ENCODE measurements at regions not wholly inside any gene's neighbourhood (a gene's known extent, or its start where the extent isn't known, plus 50 kb on each side); places are given as distances from the start of the nearest gene placed in this dataset.

- peak; percentile 73 for DNase-seq
Measured at GRCh38 chr13:33953203-33953602, 135.3 kb downstream of the RFC3 start.

- peak; percentile 22 for DNase-seq
Measured at GRCh38 chr13:33953781-33954180, 135.8 kb downstream of the RFC3 start.

GRCh38 chr13:33956346-33956745 is 138.4 kb downstream of the RFC3 start:
- DNase-seq = peak; percentile 36

DNA sequence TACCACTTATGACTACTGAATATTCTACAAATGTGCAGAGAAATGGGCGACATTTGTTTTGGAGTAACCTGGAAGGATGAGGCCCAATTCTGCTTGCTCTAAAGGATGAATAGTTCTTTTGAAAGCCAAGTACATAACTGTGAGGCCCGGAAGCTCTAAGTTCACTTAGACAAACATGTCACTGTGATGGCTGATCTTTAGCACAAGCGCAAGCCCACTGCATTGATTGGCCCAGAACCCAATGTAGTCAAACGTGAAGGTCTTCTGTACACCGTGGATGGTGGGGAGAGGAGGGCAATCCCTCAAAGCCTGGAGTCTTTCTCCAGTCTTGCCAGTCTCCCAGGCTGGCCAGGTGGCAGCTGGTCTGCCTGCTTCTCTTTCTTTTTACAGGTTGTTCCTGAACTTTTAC is 139.6 kb downstream of the RFC3 start:
- DNase-seq = no peak

- DNase-seq = no peak
Measured at GRCh38 chr13:33958964-33959363, 141.0 kb downstream of the RFC3 start.

DNA sequence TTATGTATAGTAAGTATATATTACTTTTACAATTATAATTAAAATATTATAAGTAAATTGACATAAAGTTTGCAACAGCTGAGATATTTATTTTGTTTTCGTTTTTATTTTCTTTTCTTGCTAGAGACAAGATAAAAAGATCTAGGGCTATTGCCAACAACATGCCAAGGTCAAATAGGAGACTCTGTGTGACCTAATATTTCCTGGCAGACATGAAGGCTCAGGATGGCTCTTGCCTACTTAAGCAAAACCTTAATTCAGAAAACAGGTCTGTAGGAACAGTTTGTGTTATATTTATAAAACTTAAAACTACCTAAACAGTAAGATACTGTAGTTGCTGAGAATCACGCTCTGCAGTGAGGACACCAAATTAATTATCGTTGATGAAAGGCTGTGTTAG is 145.2 kb downstream of the RFC3 start:
- DNase-seq = no peak

DNA sequence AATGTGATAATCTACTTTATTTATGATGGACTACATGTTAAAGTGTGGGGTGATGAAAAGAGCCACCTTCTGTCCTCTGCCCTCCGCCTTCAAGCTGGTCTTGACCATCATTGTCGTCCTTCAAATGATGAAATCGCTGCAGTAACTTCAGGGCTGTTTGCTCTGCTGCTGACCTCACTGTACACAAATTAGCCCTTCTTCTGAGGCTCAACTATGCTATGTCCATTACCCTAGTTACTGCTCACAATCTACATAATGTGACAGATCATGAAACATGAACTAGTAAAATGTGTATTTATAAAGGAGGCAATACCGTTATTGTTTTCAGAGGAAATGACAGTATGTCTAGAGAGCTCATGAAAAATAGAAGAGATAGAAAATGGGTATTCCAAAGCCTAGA is 145.9 kb downstream of the RFC3 start:
- DNase-seq = no peak

DNA sequence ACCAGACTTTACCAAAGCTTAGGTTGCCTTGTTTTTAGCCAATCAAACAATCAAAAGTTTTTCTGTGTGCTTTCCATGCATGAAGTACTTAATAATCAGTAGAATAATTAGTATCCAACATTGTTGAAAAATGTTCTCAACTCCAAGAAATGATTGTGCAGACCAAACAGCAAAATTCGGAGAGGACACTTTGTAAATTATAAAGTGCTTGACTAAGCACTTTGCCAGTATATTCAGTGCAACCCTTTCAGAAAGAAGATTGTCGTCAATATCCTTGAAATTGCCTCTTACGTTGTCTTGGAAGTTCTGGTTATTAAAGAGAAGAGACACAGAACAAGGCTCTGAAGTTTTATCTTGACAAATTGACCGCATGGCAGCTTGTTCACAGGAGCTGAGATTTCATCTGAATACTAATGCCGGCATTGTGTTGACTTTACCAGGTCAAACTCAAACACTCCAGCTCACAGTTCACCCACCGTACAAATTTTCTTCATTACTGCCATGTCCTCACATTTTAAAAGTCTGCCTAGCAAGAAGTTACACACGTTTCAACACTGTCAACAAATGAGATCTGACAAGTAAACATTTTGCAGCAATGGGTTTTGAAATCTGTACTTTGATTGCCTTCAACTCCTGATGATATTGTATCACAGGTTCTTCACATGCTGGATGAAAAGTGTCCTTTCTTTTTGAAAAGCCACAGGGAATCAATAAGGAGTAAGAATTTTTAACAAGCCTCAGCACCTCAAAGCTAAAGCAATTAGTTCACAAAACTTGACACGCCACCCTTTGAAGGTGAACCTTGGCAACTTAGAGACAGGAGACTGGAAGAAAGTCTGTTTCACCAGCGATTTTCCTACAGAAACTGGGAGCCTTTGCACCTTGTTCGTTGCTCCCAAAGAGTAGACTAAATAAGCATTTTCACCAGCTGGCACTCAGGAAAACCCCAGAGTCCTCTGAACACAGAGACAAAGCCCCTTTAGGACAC is 150.9 kb downstream of the RFC3 start:
- no peak for DNase-seq

DNA sequence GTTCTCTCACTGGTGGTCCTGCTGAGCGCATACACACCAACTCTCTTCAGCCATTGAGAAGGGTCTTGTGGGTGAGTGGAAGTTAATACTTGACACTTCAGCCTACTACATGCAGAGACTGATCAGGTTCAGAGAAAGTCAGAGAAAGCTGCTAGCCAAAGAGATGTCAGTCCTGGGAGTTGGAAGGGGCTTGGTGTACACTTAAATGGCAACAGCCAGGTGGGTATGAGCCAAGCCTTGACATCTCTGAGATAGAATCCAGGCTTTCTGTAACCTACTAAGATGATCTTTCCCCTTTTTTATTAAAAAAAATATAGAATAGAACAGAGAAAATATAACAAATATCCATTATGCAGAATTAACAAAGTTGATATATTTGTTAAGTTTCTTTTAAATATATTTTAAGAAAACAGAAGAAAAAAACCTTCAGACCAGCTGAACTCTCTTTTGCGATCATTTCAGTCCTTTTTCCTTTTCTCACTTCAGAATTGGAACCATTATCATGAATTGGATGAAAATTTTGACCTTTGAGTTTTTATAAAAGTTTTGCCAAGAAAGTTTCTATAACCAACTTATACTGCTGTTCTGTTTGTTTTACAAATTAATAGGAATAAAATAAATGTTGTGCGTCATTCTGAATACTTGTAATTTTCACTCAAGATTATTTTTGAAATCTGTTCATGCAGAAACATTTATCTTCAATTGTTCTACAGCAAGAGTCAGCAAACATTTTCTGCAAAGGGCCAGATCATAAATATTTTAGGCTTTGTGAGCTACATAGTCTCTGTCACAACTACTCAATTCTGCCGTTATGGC is 153.0 kb downstream of the RFC3 start:
- DNase-seq = no peak

DNA sequence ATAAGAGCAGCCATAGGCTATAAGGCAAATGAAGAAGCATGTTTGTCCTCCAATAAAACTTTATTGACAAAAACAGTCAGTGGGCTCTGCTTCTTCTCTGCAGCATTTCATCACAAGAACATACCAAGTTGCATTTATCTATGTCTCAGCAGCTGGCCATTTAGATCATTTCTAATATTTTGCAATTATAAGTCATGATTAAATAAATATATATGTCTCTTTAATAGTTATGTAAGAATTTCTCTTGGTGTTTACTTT is 153.5 kb downstream of the RFC3 start:
- DNase-seq = no peak

GRCh38 chr13:33973194-33973593 is 155.2 kb downstream of the RFC3 start:
- DNase-seq = no peak

GRCh38 chr13:33976965-33977364 is 159.0 kb downstream of the RFC3 start:
- DNase-seq = no peak

- DNase-seq = no peak
Measured at GRCh38 chr13:33978653-33979052, 160.7 kb downstream of the RFC3 start.

- no peak for DNase-seq
Measured at GRCh38 chr13:33992881-33993336, 175.0 kb downstream of the RFC3 start.

- no peak for DNase-seq
Measured at GRCh38 chr13:33994198-33994597, 176.2 kb downstream of the RFC3 start.

- peak; percentile 20 for DNase-seq
Measured at GRCh38 chr13:33994826-33995502, 177.0 kb downstream of the RFC3 start.

DNA sequence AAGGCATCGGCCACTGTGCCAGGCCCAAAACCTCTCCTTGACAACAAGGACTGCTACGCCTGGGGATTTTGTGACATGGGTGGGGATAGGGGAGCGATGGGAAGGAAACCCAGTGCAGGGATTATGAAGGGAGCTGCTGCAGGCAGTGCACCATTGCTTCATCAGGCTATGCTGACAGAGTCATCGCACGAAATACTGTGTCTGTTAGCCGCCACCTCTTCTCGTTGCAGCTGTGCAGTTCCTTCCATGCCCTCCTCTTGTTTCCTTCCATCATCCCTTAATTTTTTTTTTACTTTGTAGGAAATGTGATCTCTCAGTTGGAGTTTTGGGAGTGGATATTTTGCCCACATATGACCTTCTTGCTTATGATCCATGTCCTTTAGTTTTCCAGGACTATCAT is 178.7 kb downstream of the RFC3 start:
- DNase-seq = no peak

DNA sequence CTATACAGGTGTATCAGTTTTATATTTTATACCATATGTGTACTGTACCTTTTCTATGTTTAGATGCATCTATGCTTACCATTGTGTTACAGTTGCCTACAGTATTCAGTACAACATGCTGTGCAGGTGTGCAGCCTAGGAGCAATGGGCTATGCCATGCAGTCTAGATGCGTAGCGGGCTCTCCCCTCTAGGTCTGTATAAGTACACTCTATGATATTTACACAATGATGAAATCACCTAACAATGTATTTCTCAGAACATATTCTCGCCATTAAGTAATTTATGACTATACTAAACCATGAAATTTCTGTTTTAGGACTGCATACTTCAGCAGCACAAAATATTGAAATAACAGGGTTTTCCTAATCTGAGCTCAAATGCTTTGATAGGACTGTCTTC is 179.6 kb downstream of the RFC3 start:
- DNase-seq = no peak

DNA sequence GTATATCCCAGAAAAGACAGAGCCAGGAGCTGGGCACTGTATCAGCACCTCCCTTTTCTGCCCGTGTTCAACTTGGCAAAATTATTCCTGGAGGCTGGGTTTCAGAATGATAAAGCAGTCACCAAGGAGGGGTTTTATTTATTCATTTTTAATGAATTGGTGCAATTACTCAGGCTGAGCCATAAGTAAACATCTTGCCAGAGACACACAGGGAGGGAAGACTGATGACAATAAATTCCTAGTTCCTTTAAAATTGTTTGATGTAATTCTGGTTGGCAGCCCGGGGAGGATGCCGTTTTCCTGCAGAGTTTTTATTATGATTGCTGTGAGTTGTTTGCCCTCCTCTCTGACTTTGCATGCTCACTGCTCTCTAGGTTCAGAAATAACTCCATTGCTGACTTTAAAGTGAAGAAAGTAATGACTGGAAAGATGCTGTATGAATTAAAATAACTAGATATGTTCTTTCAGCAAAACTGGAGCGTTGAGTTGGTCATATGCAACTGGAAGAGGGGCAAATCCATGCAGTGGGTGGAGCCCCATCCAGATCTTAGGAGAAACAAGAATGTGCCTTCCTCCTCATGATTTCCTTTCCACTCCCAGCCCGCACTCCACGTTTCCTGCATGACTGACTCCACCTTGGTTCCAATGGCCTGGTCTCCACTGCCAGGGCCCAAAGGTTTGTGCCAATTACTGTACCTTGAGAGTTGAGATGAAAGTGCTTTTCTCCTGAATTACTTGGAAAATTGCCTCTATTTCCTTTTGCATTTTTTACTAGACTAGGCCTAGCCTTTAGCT is 182.1 kb downstream of the RFC3 start:
- no peak for DNase-seq

- no peak for DNase-seq
Measured at GRCh38 chr13:34000955-34001354, 183.0 kb downstream of the RFC3 start.

DNA sequence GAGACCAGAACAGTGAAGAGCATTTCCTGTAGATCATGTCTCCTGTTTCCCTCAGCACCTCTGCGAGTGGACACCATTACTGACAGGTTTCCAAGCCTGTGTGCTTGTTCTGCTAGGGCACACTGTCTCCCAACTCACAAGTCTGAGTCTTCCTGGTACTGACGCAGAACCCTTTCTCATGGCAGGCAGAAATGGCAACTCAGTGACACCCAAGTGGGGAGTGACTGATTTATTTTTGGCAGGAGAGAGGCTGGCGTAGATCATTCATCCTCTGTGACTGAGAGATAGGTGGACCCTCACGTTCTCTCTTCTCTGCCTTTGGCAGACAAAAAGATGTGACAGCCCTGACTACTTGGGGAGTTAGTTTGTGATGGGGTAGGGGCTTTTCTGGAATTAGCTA is 183.4 kb downstream of the RFC3 start:
- no peak for DNase-seq

GRCh38 chr13:34002141-34002540 is 184.2 kb downstream of the RFC3 start:
- DNase-seq = no peak
